H1 (cell line): ENCODE measurements at regions not wholly inside any gene's neighbourhood (a gene's known extent, or its start where the extent isn't known, plus 50 kb on each side); places are given as distances from the start of the nearest gene placed in this dataset.

Experiments
- CTCF ChIA-PET: fragments of 300-600 bp; sonication (Branson Sonifier 250); formaldehyde crosslinking; loops from one replicate; lab custom pipeline; 2021; ENCODE audit not compliant: partially characterized antibody; lab: Charles Lee
- POLR2A ChIA-PET: fragments of 300-600 bp; sonication (Branson Sonifier 250); formaldehyde crosslinking; loops from one replicate; lab custom pipeline; 2021; ENCODE audit warnings: inconsistent platforms; ENCODE audit not compliant: partially characterized antibody; lab: Charles Lee
- DNase-seq, 2 experiments: peaks; one replicate each; pipeline versions ENCODE4 v3.0.0 to v3.0.0-alpha.2; 2010 to 2022; ENCODE audit warnings: low spot score in 2 of 2, low read depth in 1 of 2, mixed read lengths in 1 of 2
- FAIRE-seq: peaks from 2 replicates; lab custom pipeline; 2011; peaks lifted over from hg19 to GRCh38; lab: Jason Lieb, UNC
- H2AFZ ChIP-seq: 2 replicates; pipeline ENCODE4 v1.8.1; 2012; ENCODE audit warnings: low read length, inconsistent platforms
- H2AK5ac ChIP-seq: 2 replicates; pipeline ENCODE4 v1.6.1; 2013; ENCODE audit warnings: low read depth, low read length
- H2BK120ac ChIP-seq: replicated peaks from 2 replicates; pipeline ENCODE3; 2013; ENCODE audit warnings: low read depth, low read length, inconsistent platforms
- H2BK12ac ChIP-seq: 2 replicates; pipeline ENCODE4 v1.6.1; 2013; ENCODE audit warnings: low read depth, low read length
- H2BK15ac ChIP-seq: 2 replicates; pipeline ENCODE4 v1.6.1; 2013; ENCODE audit warnings: low read length
- H2BK20ac ChIP-seq: 2 replicates; pipeline ENCODE4 v1.6.1; 2013; ENCODE audit warnings: low read length
- H2BK5ac ChIP-seq: 2 replicates; pipeline ENCODE4 v1.6.1; 2013; ENCODE audit warnings: low read depth, low read length
- H3K14ac ChIP-seq: 2 replicates; pipeline ENCODE4 v1.6.1; 2013; ENCODE audit warnings: inconsistent platforms; ENCODE audit not compliant: insufficient read length
- H3K18ac ChIP-seq: 2 replicates; pipeline ENCODE4 v1.6.1; 2013; ENCODE audit warnings: low read length; ENCODE audit errors: extremely low read depth
- H3K23ac ChIP-seq: 2 replicates; pipeline ENCODE4 v1.6.1; 2013; ENCODE audit warnings: inconsistent platforms; ENCODE audit not compliant: insufficient read length
- H3K23me2 ChIP-seq: 2 replicates; pipeline ENCODE4 v1.6.1; 2013; ENCODE audit warnings: low read depth, low read length
- H3K27ac ChIP-seq: 2 replicates; pipeline ENCODE4 v1.6.1; 2011; ENCODE audit warnings: low read depth, low read length, inconsistent platforms
- H3K27me3 ChIP-seq, 4 experiments: replicated peaks in 1 of 4; 1 replicate in 1 of 4; 2 replicates in 3 of 4; pipeline versions ENCODE4 v1.6.1 to v1.8.1; 2011 to 2013; ENCODE audit warnings: low read length in 3 of 4, mild to moderate bottlenecking in 3 of 4, inconsistent platforms in 2 of 4, mixed read lengths in 2 of 4, moderate library complexity in 1 of 4; ENCODE audit not compliant: control insufficient read depth in 3 of 4, insufficient read depth in 3 of 4; ENCODE audit errors: extremely low read depth in 1 of 4
- H3K36me3 ChIP-seq, 4 experiments: 2 replicates each; pipeline versions ENCODE4 v1.6.1 to v1.8.1; 2011 to 2013; ENCODE audit warnings: mild to moderate bottlenecking in 4 of 4, low read length in 3 of 4, moderate library complexity in 2 of 4, control low read depth in 1 of 4, inconsistent platforms in 1 of 4; ENCODE audit not compliant: insufficient read depth in 4 of 4, control insufficient read depth in 2 of 4
- H3K4ac ChIP-seq: replicated peaks from 2 replicates; pipeline ENCODE3; 2013; ENCODE audit warnings: low read length, low read depth, mixed read lengths, inconsistent platforms; ENCODE audit not compliant: insufficient read length
- H3K4me1 ChIP-seq, 4 experiments: replicated peaks in 1 of 4; 1 replicate in 1 of 4; 2 replicates in 3 of 4; pipeline versions ENCODE4 v1.6.1 to v1.8.1; 2011 to 2013; ENCODE audit warnings: low read length in 3 of 4, inconsistent platforms in 2 of 4, mixed read lengths in 1 of 4; ENCODE audit not compliant: insufficient read depth in 4 of 4, control insufficient read depth in 3 of 4
- H3K4me2 ChIP-seq, 2 experiments: 2 replicates each; pipeline versions ENCODE4 v1.6.1 to v1.8.1; 2011 to 2013; ENCODE audit warnings: low read depth in 2 of 2, low read length in 2 of 2, control low read depth in 1 of 2, inconsistent platforms in 1 of 2, mild to moderate bottlenecking in 1 of 2; ENCODE audit not compliant: insufficient read depth in 1 of 2
- H3K4me3 ChIP-seq, 4 experiments: fragments of 200-600, 300-600 bp in 1 of 4; sonication (generic), shearing (Covaris generic), sonication (Bioruptor Twin) in 1 of 4; 2 replicates each; pipeline versions ENCODE4 v1.5.1 to v1.8.1; 2011 to 2016; ENCODE audit warnings: low read length in 4 of 4, low read depth in 3 of 4, control low read depth in 2 of 4, inconsistent platforms in 2 of 4, mild to moderate bottlenecking in 2 of 4, mixed read lengths in 1 of 4, moderate library complexity in 1 of 4; ENCODE audit not compliant: insufficient read depth in 2 of 4; ENCODE audit errors: extremely low read depth in 1 of 4
- H3K56ac ChIP-seq: replicated peaks from 2 replicates; pipeline ENCODE3; 2013; ENCODE audit warnings: low read depth, mild to moderate bottlenecking, mixed read lengths, low read length, inconsistent platforms; ENCODE audit not compliant: insufficient read length
- H3K79me1 ChIP-seq: 2 replicates; pipeline ENCODE4 v1.6.1; 2013; ENCODE audit warnings: low read depth, low read length, control low read depth
- H3K79me2 ChIP-seq, 2 experiments: 2 replicates each; pipeline versions ENCODE4 v1.6.1 to v1.8.1; 2012 to 2013; ENCODE audit warnings: low read length in 2 of 2, mild to moderate bottlenecking in 2 of 2, inconsistent platforms in 1 of 2; ENCODE audit not compliant: insufficient read depth in 2 of 2, control insufficient read depth in 1 of 2
- H3K9ac ChIP-seq, 4 experiments: replicated peaks in 1 of 4; 1 replicate in 1 of 4; 2 replicates in 3 of 4; pipeline versions ENCODE4 v1.6.1 to v1.8.1; 2011 to 2013; ENCODE audit warnings: low read depth in 3 of 4, low read length in 3 of 4, control low read depth in 2 of 4, mild to moderate bottlenecking in 2 of 4, moderate library complexity in 2 of 4, inconsistent platforms in 1 of 4; ENCODE audit errors: extremely low read depth in 1 of 4
- H3K9me3 ChIP-seq, 2 experiments: 2 replicates each; pipeline versions ENCODE4 v1.6.1 to v1.8.1; 2012 to 2013; ENCODE audit warnings: mild to moderate bottlenecking in 2 of 2, moderate library complexity in 2 of 2, control low read depth in 1 of 2, inconsistent platforms in 1 of 2, low read depth in 1 of 2, low read length in 1 of 2, mixed read lengths in 1 of 2; ENCODE audit not compliant: insufficient read depth in 2 of 2
- H4K20me1 ChIP-seq, 2 experiments: replicated peaks in 1 of 2; 2 replicates each; pipeline versions ENCODE3 to v1.8.1; 2011 to 2013; ENCODE audit warnings: inconsistent platforms in 2 of 2, low read length in 2 of 2, mild to moderate bottlenecking in 1 of 2; ENCODE audit not compliant: insufficient read depth in 2 of 2, control insufficient read depth in 1 of 2
- H4K5ac ChIP-seq: 2 replicates; pipeline ENCODE4 v1.6.1; 2013; ENCODE audit warnings: low read length, low read depth, mixed read lengths, inconsistent platforms; ENCODE audit not compliant: insufficient read length
- H4K8ac ChIP-seq: 2 replicates; pipeline ENCODE4 v1.8.0; 2013; ENCODE audit warnings: mild to moderate bottlenecking, moderate library complexity, low read length, inconsistent platforms; ENCODE audit not compliant: insufficient read depth; ENCODE audit errors: extremely low read depth
- H4K91ac ChIP-seq: replicated peaks from 2 replicates; pipeline ENCODE3; 2013; ENCODE audit warnings: low read length, mixed read lengths, inconsistent platforms; ENCODE audit not compliant: insufficient read length
- ASH2L ChIP-seq: fragments of 200-600, 300-600 bp; sonication (generic); IDR thresholded peaks from one replicate; pipeline ENCODE4 v1.7.1; 2017; ENCODE audit warnings: low read length
- CBX8 ChIP-seq: fragments of 300-800, 300-1000 bp; sonication (generic); IDR thresholded peaks from 2 replicates; pipeline ENCODE4 v1.7.1; 2016; ENCODE audit warnings: low read depth, low read length, borderline replicate concordance
- CREB1 ChIP-seq: IDR thresholded peaks from 2 replicates; pipeline ENCODE4 v1.6.1; 2012; ENCODE audit warnings: inconsistent platforms
- EGR1 ChIP-seq: IDR thresholded peaks from 2 replicates; pipeline ENCODE4 v1.6.1; 2011; ENCODE audit warnings: low read depth, low read length, borderline replicate concordance
- GABPA ChIP-seq: IDR thresholded peaks from 2 replicates; pipeline ENCODE4 v1.6.1; 2011; ENCODE audit warnings: mild to moderate bottlenecking, low read length, moderate library complexity, borderline replicate concordance; ENCODE audit not compliant: insufficient read depth
- HDAC2 ChIP-seq, 2 experiments: fragments of 300-600 bp in 1 of 2; sonication (generic) in 1 of 2; IDR thresholded peaks; 2 replicates each; pipeline ENCODE4 v1.6.1; 2011 to 2012; ENCODE audit warnings: low read depth in 2 of 2, low read length in 2 of 2, mild to moderate bottlenecking in 2 of 2, moderate library complexity in 2 of 2, borderline replicate concordance in 1 of 2, inconsistent platforms in 1 of 2
- HDAC6 ChIP-seq: IDR thresholded peaks from one replicate; pipeline ENCODE4 v1.7.1; 2012; ENCODE audit warnings: low read depth, mild to moderate bottlenecking, inconsistent platforms, low read length, moderate library complexity
- SIN3A ChIP-seq, 2 experiments: IDR thresholded peaks in 1 of 2; conservative IDR thresholded peaks in 1 of 2; 2 replicates each; pipeline ENCODE4 v1.6.1; 2011 to 2012; ENCODE audit warnings: low read length in 2 of 2, improper control_type of control experiment in 1 of 2, low read depth in 1 of 2, mild to moderate bottlenecking in 1 of 2
- SIRT6 ChIP-seq: IDR thresholded peaks from one replicate; pipeline ENCODE4 v1.7.1; 2012; ENCODE audit warnings: low read length, inconsistent platforms
- TEAD4 ChIP-seq: IDR thresholded peaks from 2 replicates; pipeline ENCODE4 v1.6.1; 2012; ENCODE audit warnings: low read depth, low read length, inconsistent platforms, mixed read lengths
- WGBS, 2 experiments: shearing (Covaris generic) in 1 of 2; methylation state at CpG; one replicate each; pipeline versions ENCODE4 v1.1.6 to v1.1.7; 2013 to 2015; ENCODE audit warnings: low lambda C conversion rate in 2 of 2, mixed read lengths in 2 of 2, inconsistent platforms in 1 of 2, low coverage in 1 of 2, missing lambda C conversion rate in 1 of 2; ENCODE audit not compliant: insufficient replicate concordance in 2 of 2, insufficient coverage in 1 of 2, insufficient read length in 1 of 2; ENCODE audit errors: extremely low coverage in 1 of 2, missing lambda C conversion rate in 1 of 2; 5-methylcytosine and 5-hydroxymethylcytosine counted together

GRCh38 chr9:11016081-11016480 is 403.3 kb upstream of the PTPRD start:
- ChIA-PET CTCF (interaction anchor here (0.9 kb wide), 1 partner anchor 30 kb away, joined by 4 read pairs; no protein-coding TSS in a partner anchor), POLR2A (no interaction called here)
- no peak overlapping the region for H3K4me2 ChIP-seq
- H3K9ac ChIP-seq, result no peak overlapping the region
- H2BK20ac ChIP-seq, result no peak overlapping the region
- H3K56ac ChIP-seq, result no peak overlapping the region
- peak in 1 of 2 experiments; percentile 3 for DNase-seq
- H3K23me2 ChIP-seq, result no peaks in the 10 kb centered on the region
- H3K4ac ChIP-seq, result no peak overlapping the region
- WGBS, 2 experiments, result 100% methylated on average over 2 of the region's 2 CpGs; no CpG with 5 or more reads in 1 of the 2 experiments
- no peak overlapping the region for H2BK12ac ChIP-seq
- no peaks in the 10 kb centered on the region for H3K27me3 ChIP-seq
- no peak overlapping the region for H2BK5ac ChIP-seq
- no peak for FAIRE-seq
- no peak overlapping the region for H2AFZ ChIP-seq
- no peaks in the 10 kb centered on the region for H3K4me1 ChIP-seq
- H4K8ac ChIP-seq, result no peak overlapping the region; the same call in 1 of the 2 replicates
- no peaks in the 10 kb centered on the region for H3K36me3 ChIP-seq
- H2AK5ac ChIP-seq, result no peak overlapping the region
- H3K14ac ChIP-seq, result no peak overlapping the region
- H3K23ac ChIP-seq, result no peak overlapping the region
- no peak overlapping the region for H3K18ac ChIP-seq
- H2BK120ac ChIP-seq, result no peak overlapping the region
- H4K20me1 ChIP-seq, result no peaks in the 10 kb centered on the region
- no peak overlapping the region for H3K27ac ChIP-seq
- no peaks in the 10 kb centered on the region for H3K79me2 ChIP-seq
- H3K79me1 ChIP-seq, result no peaks in the 10 kb centered on the region
- no peak overlapping the region for H4K5ac ChIP-seq
- no peak overlapping the region for H3K4me3 ChIP-seq
- no peak overlapping the region for H4K91ac ChIP-seq
- peaks cover 8 to 9% of the 10 kb centered on the region in 2 experiments; a peak in 3 of 4 replicates for H3K9me3 ChIP-seq
- H2BK15ac ChIP-seq, result no peak overlapping the region
- no peak for TF ChIP-seq GABPA
- TF ChIP-seq EGR1, result no peak
- no peak for TF ChIP-seq ASH2L
- no peak for TF ChIP-seq HDAC2 (IDR thresholded peaks at IDR 0.05; ENCODE audit: borderline replicate concordance in 1 of 2, low read depth in 2 of 2, low read length in 2 of 2)
- TF ChIP-seq TEAD4, result no peak
- no peak for TF ChIP-seq SIRT6
- TF ChIP-seq SIN3A (conservative IDR thresholded peaks at IDR 0.05 in 1 of 2, IDR thresholded peaks at IDR 0.05 in 1 of 2; ENCODE audit: low read depth in 1 of 2, low read length in 2 of 2), result no peak
- no peak for TF ChIP-seq CBX8
- TF ChIP-seq CREB1, result no peak
- no peak for TF ChIP-seq HDAC6
